ENCODE measurements at regions not wholly inside any gene's neighbourhood (a gene's known extent, or its start where the extent isn't known, plus 50 kb on each side); places are given as distances from the start of the nearest gene placed in this dataset.

- DNase-seq (ENCODE audit: extremely low read depth, low read depth): no peak
- no peak for TF ChIP-seq CTCF (IDR thresholded peaks at IDR 0.05; ENCODE audit: low read depth, low read length)
Measured at GRCh38 chr5:74030371-74030770, 404.4 kb downstream of the ARHGEF28 start.

DNA sequence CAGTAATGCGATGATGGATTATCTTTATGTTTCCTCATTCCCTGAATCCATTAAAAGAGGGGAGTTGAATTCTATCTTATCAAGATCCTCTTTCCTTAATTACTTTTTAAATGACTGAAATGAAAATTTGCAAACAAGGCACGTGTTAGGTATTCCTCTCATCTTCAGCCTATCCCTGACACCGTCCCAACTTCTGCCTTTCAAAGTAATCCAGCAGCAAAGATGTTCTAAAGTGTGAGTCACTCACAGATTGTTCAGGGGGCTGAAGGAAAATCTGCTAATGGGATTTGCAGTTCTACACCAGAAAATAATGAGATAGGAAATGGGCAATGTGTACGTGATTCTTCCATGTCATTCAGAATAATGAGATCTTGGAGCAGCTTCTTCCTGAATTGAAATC, 403.0 kb downstream of the ARHGEF28 start:
- DNase-seq (ENCODE audit: extremely low read depth, low read depth): no peak
- no peak for TF ChIP-seq CTCF (IDR thresholded peaks at IDR 0.05; ENCODE audit: low read depth, low read length)

- no peak for DNase-seq (ENCODE audit: extremely low read depth, low read depth)
- no peak for TF ChIP-seq CTCF (IDR thresholded peaks at IDR 0.05; ENCODE audit: low read depth, low read length)
Measured at GRCh38 chr5:74028406-74028805, 402.4 kb downstream of the ARHGEF28 start.

GRCh38 chr5:74027732-74028338, 401.8 kb downstream of the ARHGEF28 start:
- DNase-seq (ENCODE audit: extremely low read depth, low read depth): no peak
- no peak for TF ChIP-seq CTCF (IDR thresholded peaks at IDR 0.05; ENCODE audit: low read depth, low read length)

- TF ChIP-seq CTCF (IDR thresholded peaks at IDR 0.05; ENCODE audit: low read depth, low read length): no peak; the same call in none of the 2 replicates
Measured at GRCh38 chr5:74026310-74026709, 400.3 kb downstream of the ARHGEF28 start.

DNA sequence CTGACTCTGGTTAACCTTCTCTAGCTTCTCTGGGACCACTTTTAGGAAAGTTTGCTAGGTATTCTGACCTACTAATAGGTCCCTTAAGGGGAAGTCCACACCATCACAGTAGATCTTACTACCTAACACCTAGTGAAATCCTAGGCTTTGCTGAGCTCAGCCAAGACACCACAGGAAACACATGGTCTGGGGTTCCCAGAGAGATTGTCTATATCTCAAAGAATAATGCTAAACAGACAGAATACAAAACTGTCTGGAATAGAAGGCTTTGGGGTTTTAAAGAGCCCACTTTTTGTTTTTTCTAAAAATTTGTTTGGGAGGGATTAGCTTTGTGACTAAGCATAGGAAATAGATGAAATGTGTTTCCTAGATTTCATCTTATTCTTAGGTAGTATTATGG, 395.1 kb downstream of the ARHGEF28 start:
- TF ChIP-seq CTCF (IDR thresholded peaks at IDR 0.05; ENCODE audit: low read depth, low read length): no peak
- DNase-seq (ENCODE audit: extremely low read depth, low read depth): no peak

More at GRCh38 chr5:74026310-74026709, 400.3 kb downstream of the ARHGEF28 start:
- no peak for DNase-seq (ENCODE audit: extremely low read depth, low read depth)

GRCh38 chr5:74020503-74020902, 394.5 kb downstream of the ARHGEF28 start:
- TF ChIP-seq CTCF (IDR thresholded peaks at IDR 0.05; ENCODE audit: low read depth, low read length): no peak
- DNase-seq (ENCODE audit: extremely low read depth, low read depth): no peak

All from AG09319 (cell line).